H1 (cell line): ENCODE measurements at regions not wholly inside any gene's neighbourhood (a gene's known extent, or its start where the extent isn't known, plus 50 kb on each side); places are given as distances from the start of the nearest gene placed in this dataset.

Experiments
- CTCF ChIA-PET: fragments of 300-600 bp; sonication (Branson Sonifier 250); formaldehyde crosslinking; loops from one replicate; lab custom pipeline; 2021; ENCODE audit not compliant: partially characterized antibody; lab: Charles Lee
- POLR2A ChIA-PET: fragments of 300-600 bp; sonication (Branson Sonifier 250); formaldehyde crosslinking; loops from one replicate; lab custom pipeline; 2021; ENCODE audit warnings: inconsistent platforms; ENCODE audit not compliant: partially characterized antibody; lab: Charles Lee
- DNase-seq, 2 experiments: peaks; one replicate each; pipeline versions ENCODE4 v3.0.0 to v3.0.0-alpha.2; 2010 to 2022; ENCODE audit warnings: low spot score in 2 of 2, low read depth in 1 of 2, mixed read lengths in 1 of 2
- FAIRE-seq: peaks from 2 replicates; lab custom pipeline; 2011; peaks lifted over from hg19 to GRCh38; lab: Jason Lieb, UNC
- H2AFZ ChIP-seq: 2 replicates; pipeline ENCODE4 v1.8.1; 2012; ENCODE audit warnings: low read length, inconsistent platforms
- H2AK5ac ChIP-seq: 2 replicates; pipeline ENCODE4 v1.6.1; 2013; ENCODE audit warnings: low read depth, low read length
- H2BK120ac ChIP-seq: replicated peaks from 2 replicates; pipeline ENCODE3; 2013; ENCODE audit warnings: low read depth, low read length, inconsistent platforms
- H2BK12ac ChIP-seq: 2 replicates; pipeline ENCODE4 v1.6.1; 2013; ENCODE audit warnings: low read depth, low read length
- H2BK15ac ChIP-seq: 2 replicates; pipeline ENCODE4 v1.6.1; 2013; ENCODE audit warnings: low read length
- H2BK20ac ChIP-seq: 2 replicates; pipeline ENCODE4 v1.6.1; 2013; ENCODE audit warnings: low read length
- H2BK5ac ChIP-seq: 2 replicates; pipeline ENCODE4 v1.6.1; 2013; ENCODE audit warnings: low read depth, low read length
- H3K14ac ChIP-seq: 2 replicates; pipeline ENCODE4 v1.6.1; 2013; ENCODE audit warnings: inconsistent platforms; ENCODE audit not compliant: insufficient read length
- H3K18ac ChIP-seq: 2 replicates; pipeline ENCODE4 v1.6.1; 2013; ENCODE audit warnings: low read length; ENCODE audit errors: extremely low read depth
- H3K23ac ChIP-seq: 2 replicates; pipeline ENCODE4 v1.6.1; 2013; ENCODE audit warnings: inconsistent platforms; ENCODE audit not compliant: insufficient read length
- H3K23me2 ChIP-seq: 2 replicates; pipeline ENCODE4 v1.6.1; 2013; ENCODE audit warnings: low read depth, low read length
- H3K27ac ChIP-seq: 2 replicates; pipeline ENCODE4 v1.6.1; 2011; ENCODE audit warnings: low read depth, low read length, inconsistent platforms
- H3K27me3 ChIP-seq, 4 experiments: replicated peaks in 1 of 4; 1 replicate in 1 of 4; 2 replicates in 3 of 4; pipeline versions ENCODE4 v1.6.1 to v1.8.1; 2011 to 2013; ENCODE audit warnings: low read length in 3 of 4, mild to moderate bottlenecking in 3 of 4, inconsistent platforms in 2 of 4, mixed read lengths in 2 of 4, moderate library complexity in 1 of 4; ENCODE audit not compliant: control insufficient read depth in 3 of 4, insufficient read depth in 3 of 4; ENCODE audit errors: extremely low read depth in 1 of 4
- H3K36me3 ChIP-seq, 4 experiments: 2 replicates each; pipeline versions ENCODE4 v1.6.1 to v1.8.1; 2011 to 2013; ENCODE audit warnings: mild to moderate bottlenecking in 4 of 4, low read length in 3 of 4, moderate library complexity in 2 of 4, control low read depth in 1 of 4, inconsistent platforms in 1 of 4; ENCODE audit not compliant: insufficient read depth in 4 of 4, control insufficient read depth in 2 of 4
- H3K4ac ChIP-seq: replicated peaks from 2 replicates; pipeline ENCODE3; 2013; ENCODE audit warnings: low read length, low read depth, mixed read lengths, inconsistent platforms; ENCODE audit not compliant: insufficient read length
- H3K4me1 ChIP-seq, 4 experiments: replicated peaks in 1 of 4; 1 replicate in 1 of 4; 2 replicates in 3 of 4; pipeline versions ENCODE4 v1.6.1 to v1.8.1; 2011 to 2013; ENCODE audit warnings: low read length in 3 of 4, inconsistent platforms in 2 of 4, mixed read lengths in 1 of 4; ENCODE audit not compliant: insufficient read depth in 4 of 4, control insufficient read depth in 3 of 4
- H3K4me2 ChIP-seq, 2 experiments: 2 replicates each; pipeline versions ENCODE4 v1.6.1 to v1.8.1; 2011 to 2013; ENCODE audit warnings: low read depth in 2 of 2, low read length in 2 of 2, control low read depth in 1 of 2, inconsistent platforms in 1 of 2, mild to moderate bottlenecking in 1 of 2; ENCODE audit not compliant: insufficient read depth in 1 of 2
- H3K4me3 ChIP-seq, 4 experiments: fragments of 200-600, 300-600 bp in 1 of 4; sonication (generic), shearing (Covaris generic), sonication (Bioruptor Twin) in 1 of 4; 2 replicates each; pipeline versions ENCODE4 v1.5.1 to v1.8.1; 2011 to 2016; ENCODE audit warnings: low read length in 4 of 4, low read depth in 3 of 4, control low read depth in 2 of 4, inconsistent platforms in 2 of 4, mild to moderate bottlenecking in 2 of 4, mixed read lengths in 1 of 4, moderate library complexity in 1 of 4; ENCODE audit not compliant: insufficient read depth in 2 of 4; ENCODE audit errors: extremely low read depth in 1 of 4
- H3K56ac ChIP-seq: replicated peaks from 2 replicates; pipeline ENCODE3; 2013; ENCODE audit warnings: low read depth, mild to moderate bottlenecking, mixed read lengths, low read length, inconsistent platforms; ENCODE audit not compliant: insufficient read length
- H3K79me1 ChIP-seq: 2 replicates; pipeline ENCODE4 v1.6.1; 2013; ENCODE audit warnings: low read depth, low read length, control low read depth
- H3K79me2 ChIP-seq, 2 experiments: 2 replicates each; pipeline versions ENCODE4 v1.6.1 to v1.8.1; 2012 to 2013; ENCODE audit warnings: low read length in 2 of 2, mild to moderate bottlenecking in 2 of 2, inconsistent platforms in 1 of 2; ENCODE audit not compliant: insufficient read depth in 2 of 2, control insufficient read depth in 1 of 2
- H3K9ac ChIP-seq, 4 experiments: replicated peaks in 1 of 4; 1 replicate in 1 of 4; 2 replicates in 3 of 4; pipeline versions ENCODE4 v1.6.1 to v1.8.1; 2011 to 2013; ENCODE audit warnings: low read depth in 3 of 4, low read length in 3 of 4, control low read depth in 2 of 4, mild to moderate bottlenecking in 2 of 4, moderate library complexity in 2 of 4, inconsistent platforms in 1 of 4; ENCODE audit errors: extremely low read depth in 1 of 4
- H3K9me3 ChIP-seq, 2 experiments: 2 replicates each; pipeline versions ENCODE4 v1.6.1 to v1.8.1; 2012 to 2013; ENCODE audit warnings: mild to moderate bottlenecking in 2 of 2, moderate library complexity in 2 of 2, control low read depth in 1 of 2, inconsistent platforms in 1 of 2, low read depth in 1 of 2, low read length in 1 of 2, mixed read lengths in 1 of 2; ENCODE audit not compliant: insufficient read depth in 2 of 2
- H4K20me1 ChIP-seq, 2 experiments: replicated peaks in 1 of 2; 2 replicates each; pipeline versions ENCODE3 to v1.8.1; 2011 to 2013; ENCODE audit warnings: inconsistent platforms in 2 of 2, low read length in 2 of 2, mild to moderate bottlenecking in 1 of 2; ENCODE audit not compliant: insufficient read depth in 2 of 2, control insufficient read depth in 1 of 2
- H4K5ac ChIP-seq: 2 replicates; pipeline ENCODE4 v1.6.1; 2013; ENCODE audit warnings: low read length, low read depth, mixed read lengths, inconsistent platforms; ENCODE audit not compliant: insufficient read length
- H4K8ac ChIP-seq: 2 replicates; pipeline ENCODE4 v1.8.0; 2013; ENCODE audit warnings: mild to moderate bottlenecking, moderate library complexity, low read length, inconsistent platforms; ENCODE audit not compliant: insufficient read depth; ENCODE audit errors: extremely low read depth
- H4K91ac ChIP-seq: replicated peaks from 2 replicates; pipeline ENCODE3; 2013; ENCODE audit warnings: low read length, mixed read lengths, inconsistent platforms; ENCODE audit not compliant: insufficient read length
- CBX5 ChIP-seq: fragments of 300-800, 300-1000 bp; sonication (generic); IDR thresholded peaks from 2 replicates; pipeline ENCODE4 v1.7.1; 2016; ENCODE audit warnings: antibody characterized with exemption, low read length, low read depth
- CEBPB ChIP-seq: IDR thresholded peaks from 2 replicates; pipeline ENCODE4 v1.6.1; 2012; ENCODE audit warnings: low read depth, low read length
- CHD2 ChIP-seq: IDR thresholded peaks from 2 replicates; pipeline ENCODE4 v1.6.1; 2012; ENCODE audit warnings: low read length, improper control_type of control experiment
- CTBP2 ChIP-seq: IDR thresholded peaks from 2 replicates; pipeline ENCODE4 v1.7.0; 2011; ENCODE audit warnings: borderline replicate concordance, mild to moderate bottlenecking, moderate library complexity, mixed read lengths, low read length; ENCODE audit not compliant: insufficient read depth, insufficient read length
- GTF2F1 ChIP-seq: IDR thresholded peaks from 2 replicates; pipeline ENCODE4 v1.6.1; 2012; ENCODE audit warnings: low read depth, low read length, improper control_type of control experiment, borderline replicate concordance
- JUN ChIP-seq: IDR thresholded peaks from 2 replicates; pipeline ENCODE4 v1.6.1; 2011; ENCODE audit warnings: low read depth, mild to moderate bottlenecking, improper control_type of control experiment, low read length
- KDM5A ChIP-seq: fragments of 200-600 bp; IDR thresholded peaks from 2 replicates; pipeline ENCODE4 v1.7.1; 2012; ENCODE audit warnings: mild to moderate bottlenecking, low read length, inconsistent platforms, mixed read lengths
- POLR2A ChIP-seq, 2 experiments: IDR thresholded peaks; 1 replicate in 1 of 2; 2 replicates in 1 of 2; pipeline ENCODE4 v1.6.1; 2011; ENCODE audit warnings: low read depth in 2 of 2, low read length in 2 of 2, mild to moderate bottlenecking in 2 of 2; ENCODE audit errors: control extremely low read depth in 1 of 2
- RAD21 ChIP-seq, 2 experiments: IDR thresholded peaks in 1 of 2; conservative IDR thresholded peaks in 1 of 2; 2 replicates each; pipeline ENCODE4 v1.6.1; 2011; ENCODE audit warnings: low read depth in 2 of 2, low read length in 2 of 2, improper control_type of control experiment in 1 of 2, inconsistent platforms in 1 of 2, mild to moderate bottlenecking in 1 of 2, moderate library complexity in 1 of 2
- RBBP5 ChIP-seq: IDR thresholded peaks from 2 replicates; pipeline ENCODE4 v1.7.1; 2012; ENCODE audit warnings: low read depth, mild to moderate bottlenecking, inconsistent platforms, low read length, moderate library complexity, borderline replicate concordance
- SAP30 ChIP-seq: fragments of 300-600 bp; sonication (generic); IDR thresholded peaks from 2 replicates; pipeline ENCODE4 v1.7.1; 2012; ENCODE audit warnings: low read length, moderate library complexity, mild to moderate bottlenecking, inconsistent platforms; ENCODE audit not compliant: insufficient read depth, insufficient replicate concordance
- TCF12 ChIP-seq: IDR thresholded peaks from 2 replicates; pipeline ENCODE4 v1.6.1; 2011; ENCODE audit warnings: low read depth, mild to moderate bottlenecking, low read length
- TEAD4 ChIP-seq: IDR thresholded peaks from 2 replicates; pipeline ENCODE4 v1.6.1; 2012; ENCODE audit warnings: low read depth, low read length, inconsistent platforms, mixed read lengths
- WGBS, 2 experiments: shearing (Covaris generic) in 1 of 2; methylation state at CpG; one replicate each; pipeline versions ENCODE4 v1.1.6 to v1.1.7; 2013 to 2015; ENCODE audit warnings: low lambda C conversion rate in 2 of 2, mixed read lengths in 2 of 2, inconsistent platforms in 1 of 2, low coverage in 1 of 2, missing lambda C conversion rate in 1 of 2; ENCODE audit not compliant: insufficient replicate concordance in 2 of 2, insufficient coverage in 1 of 2, insufficient read length in 1 of 2; ENCODE audit errors: extremely low coverage in 1 of 2, missing lambda C conversion rate in 1 of 2; 5-methylcytosine and 5-hydroxymethylcytosine counted together
- TF ChIP-seq, protein P1 (sequence below): IDR thresholded peaks from 2 replicates; pipeline ENCODE4 v1.6.1; 2012; ENCODE audit warnings: inconsistent platforms

DNA sequence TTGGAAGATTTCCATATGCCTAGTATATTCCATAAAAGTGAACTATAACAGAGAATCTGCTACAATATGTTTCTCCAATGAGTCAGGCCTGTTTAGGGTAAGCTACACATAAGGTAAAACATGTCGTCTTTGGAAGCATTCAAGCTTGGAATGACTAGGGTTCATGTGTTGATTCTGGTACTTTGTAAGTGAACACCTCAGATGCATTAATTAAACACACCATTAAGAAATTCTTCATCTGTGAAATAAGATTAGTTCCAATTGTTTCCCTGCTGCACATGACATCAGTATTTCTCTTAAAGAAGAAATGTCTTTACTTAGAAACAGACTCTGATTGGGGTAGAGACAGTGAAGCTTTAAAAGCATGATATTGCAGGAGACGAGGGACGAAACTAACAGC, 461.1 kb upstream of the NXPH2 start (continued):
- no peak for TF ChIP-seq KDM5A

DNA sequence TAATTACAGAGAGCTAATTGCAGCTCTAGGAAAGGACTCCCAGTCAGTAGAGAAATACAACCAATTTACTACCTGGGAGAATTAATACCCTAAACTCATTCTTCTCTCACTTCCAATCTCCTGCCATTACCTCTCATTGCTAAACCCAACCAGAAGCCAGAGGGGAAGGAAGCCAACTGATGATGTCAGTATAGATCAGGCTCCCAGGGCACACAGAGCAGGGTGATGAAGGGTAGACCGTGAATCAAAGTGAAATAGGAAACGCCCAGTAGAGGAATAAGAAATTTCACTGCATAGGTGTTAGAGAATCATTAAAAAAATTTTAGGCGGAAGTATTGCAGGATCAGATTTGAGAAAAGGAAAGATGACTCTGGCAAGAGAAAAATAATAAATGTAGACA, 456.8 kb upstream of the NXPH2 start:
- FAIRE-seq: no peak
- POLR2A ChIA-PET: no interaction called here
- H2AFZ ChIP-seq: no peak overlapping the region
- TF ChIP-seq, protein P1, sequence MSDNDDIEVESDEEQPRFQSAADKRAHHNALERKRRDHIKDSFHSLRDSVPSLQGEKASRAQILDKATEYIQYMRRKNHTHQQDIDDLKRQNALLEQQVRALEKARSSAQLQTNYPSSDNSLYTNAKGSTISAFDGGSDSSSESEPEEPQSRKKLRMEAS: no peak
- TF ChIP-seq TCF12 (no peak), JUN (no peak), RBBP5 (no peak), RAD21 (IDR thresholded peaks at IDR 0.05 in 1 of 2, conservative IDR thresholded peaks at IDR 0.05 in 1 of 2; ENCODE audit: low read depth in 2 of 2, low read length in 2 of 2) (no peak), CEBPB (no peak), TEAD4 (no peak), SAP30 (no peak), CHD2 (no peak), GTF2F1 (no peak), CBX5 (no peak), POLR2A (IDR thresholded peaks at IDR 0.05; ENCODE audit: control extremely low read depth in 1 of 2, low read depth in 2 of 2, low read length in 2 of 2) (no peak), CTBP2 (no peak)

More for the DNA sequence above, 456.8 kb upstream of the NXPH2 start:
- H3K79me2 ChIP-seq: no peaks in the 10 kb centered on the region
- no peaks in the 10 kb centered on the region for H3K79me1 ChIP-seq
- H3K27me3 ChIP-seq: no peaks in the 10 kb centered on the region
- CTCF ChIA-PET: no interaction called here
- H4K20me1 ChIP-seq: no peaks in the 10 kb centered on the region
- H3K18ac ChIP-seq: no peak overlapping the region
- no peak overlapping the region for H2BK120ac ChIP-seq
- H2BK5ac ChIP-seq: no peak overlapping the region
- no peak overlapping the region for H4K5ac ChIP-seq
- no peaks in the 10 kb centered on the region for H3K23me2 ChIP-seq
- no peaks in the 10 kb centered on the region for H3K4me1 ChIP-seq
- H4K8ac ChIP-seq: no peak overlapping the region
- no peak overlapping the region for H3K9ac ChIP-seq
- no peak overlapping the region for H2BK12ac ChIP-seq
- H2BK20ac ChIP-seq: no peak overlapping the region
- H3K4me2 ChIP-seq: no peak overlapping the region
- 83% methylated on average over 3 of the region's 3 CpGs; no CpG with 5 or more reads in 1 of the 2 experiments for WGBS, 2 experiments
- H3K14ac ChIP-seq: no peak overlapping the region
- H2BK15ac ChIP-seq: no peak overlapping the region
- no peaks in the 10 kb centered on the region for H3K9me3 ChIP-seq
- H3K4ac ChIP-seq: no peak overlapping the region
- no peak overlapping the region for H3K27ac ChIP-seq
- no peak overlapping the region for H3K4me3 ChIP-seq
- no peak for DNase-seq
- no peak overlapping the region for H4K91ac ChIP-seq
- H3K36me3 ChIP-seq: no peaks in the 10 kb centered on the region
- H3K56ac ChIP-seq: no peak overlapping the region
- no peak overlapping the region for H3K23ac ChIP-seq
- no peak overlapping the region for H2AK5ac ChIP-seq
